ENCODE measurements at regions not wholly inside any gene's neighbourhood (a gene's known extent, or its start where the extent isn't known, plus 50 kb on each side); places are given as distances from the start of the nearest gene placed in this dataset.

DNA sequence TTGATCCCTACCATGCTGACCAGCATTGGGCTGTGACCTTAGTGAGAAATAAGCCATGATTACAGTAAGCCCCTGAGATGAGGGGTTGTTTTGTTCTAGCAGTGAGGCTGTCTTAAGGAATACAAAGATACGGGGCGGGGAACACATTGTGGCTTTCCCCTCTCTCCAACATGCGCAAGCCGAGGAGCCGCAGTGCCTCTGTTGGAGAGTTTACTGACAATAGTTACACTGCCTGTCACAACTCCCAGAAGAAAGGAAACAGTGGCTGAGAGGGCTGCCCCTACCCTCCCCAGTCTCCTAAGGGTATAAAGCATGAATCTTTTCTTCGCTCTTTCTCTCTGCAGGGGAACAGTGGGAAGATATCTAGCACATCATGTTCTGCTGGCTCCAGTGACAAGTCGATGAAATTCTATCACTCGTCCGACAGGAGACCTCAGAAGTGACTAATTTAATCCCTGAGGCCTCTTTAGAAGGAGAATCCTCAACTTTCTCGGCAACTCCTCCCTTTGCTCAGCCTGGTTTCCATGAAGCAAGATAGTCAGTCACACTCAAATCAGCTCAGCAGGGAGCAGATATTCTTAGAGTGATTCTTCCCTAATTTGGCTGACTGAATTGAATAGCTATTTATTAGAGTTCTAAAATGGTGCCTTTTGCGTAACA lies 409.0 kb upstream of the PROK2 start:
- TF ChIP-seq, protein P1, sequence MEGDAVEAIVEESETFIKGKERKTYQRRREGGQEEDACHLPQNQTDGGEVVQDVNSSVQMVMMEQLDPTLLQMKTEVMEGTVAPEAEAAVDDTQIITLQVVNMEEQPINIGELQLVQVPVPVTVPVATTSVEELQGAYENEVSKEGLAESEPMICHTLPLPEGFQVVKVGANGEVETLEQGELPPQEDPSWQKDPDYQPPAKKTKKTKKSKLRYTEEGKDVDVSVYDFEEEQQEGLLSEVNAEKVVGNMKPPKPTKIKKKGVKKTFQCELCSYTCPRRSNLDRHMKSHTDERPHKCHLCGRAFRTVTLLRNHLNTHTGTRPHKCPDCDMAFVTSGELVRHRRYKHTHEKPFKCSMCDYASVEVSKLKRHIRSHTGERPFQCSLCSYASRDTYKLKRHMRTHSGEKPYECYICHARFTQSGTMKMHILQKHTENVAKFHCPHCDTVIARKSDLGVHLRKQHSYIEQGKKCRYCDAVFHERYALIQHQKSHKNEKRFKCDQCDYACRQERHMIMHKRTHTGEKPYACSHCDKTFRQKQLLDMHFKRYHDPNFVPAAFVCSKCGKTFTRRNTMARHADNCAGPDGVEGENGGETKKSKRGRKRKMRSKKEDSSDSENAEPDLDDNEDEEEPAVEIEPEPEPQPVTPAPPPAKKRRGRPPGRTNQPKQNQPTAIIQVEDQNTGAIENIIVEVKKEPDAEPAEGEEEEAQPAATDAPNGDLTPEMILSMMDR (IDR thresholded peaks at IDR 0.05 in 4 of 5, conservative IDR thresholded peaks at IDR 0.05 in 1 of 5), result no peak
- TF ChIP-seq POLR2A (IDR thresholded peaks at IDR 0.05), result no peak

Data from gastrocnemius medialis (tissue), 4 donors.